H1 (cell line): ENCODE measurements at regions not wholly inside any gene's neighbourhood (a gene's known extent, or its start where the extent isn't known, plus 50 kb on each side); places are given as distances from the start of the nearest gene placed in this dataset.

Experiments used
- CTCF ChIA-PET: fragments of 300-600 bp; sonication (Branson Sonifier 250); formaldehyde crosslinking; loops from one replicate; lab custom pipeline; 2021; ENCODE audit not compliant: partially characterized antibody; lab: Charles Lee
- POLR2A ChIA-PET: fragments of 300-600 bp; sonication (Branson Sonifier 250); formaldehyde crosslinking; loops from one replicate; lab custom pipeline; 2021; ENCODE audit warnings: inconsistent platforms; ENCODE audit not compliant: partially characterized antibody; lab: Charles Lee
- DNase-seq, 2 experiments: peaks; one replicate each; pipeline versions ENCODE4 v3.0.0 to v3.0.0-alpha.2; 2010 to 2022; ENCODE audit warnings: low spot score in 2 of 2, low read depth in 1 of 2, mixed read lengths in 1 of 2
- FAIRE-seq: peaks from 2 replicates; lab custom pipeline; 2011; peaks lifted over from hg19 to GRCh38; lab: Jason Lieb, UNC
- H2AFZ ChIP-seq: 2 replicates; pipeline ENCODE4 v1.8.1; 2012; ENCODE audit warnings: low read length, inconsistent platforms
- H2AK5ac ChIP-seq: 2 replicates; pipeline ENCODE4 v1.6.1; 2013; ENCODE audit warnings: low read depth, low read length
- H2BK120ac ChIP-seq: replicated peaks from 2 replicates; pipeline ENCODE3; 2013; ENCODE audit warnings: low read depth, low read length, inconsistent platforms
- H2BK12ac ChIP-seq: 2 replicates; pipeline ENCODE4 v1.6.1; 2013; ENCODE audit warnings: low read depth, low read length
- H2BK15ac ChIP-seq: 2 replicates; pipeline ENCODE4 v1.6.1; 2013; ENCODE audit warnings: low read length
- H2BK20ac ChIP-seq: 2 replicates; pipeline ENCODE4 v1.6.1; 2013; ENCODE audit warnings: low read length
- H2BK5ac ChIP-seq: 2 replicates; pipeline ENCODE4 v1.6.1; 2013; ENCODE audit warnings: low read depth, low read length
- H3K14ac ChIP-seq: 2 replicates; pipeline ENCODE4 v1.6.1; 2013; ENCODE audit warnings: inconsistent platforms; ENCODE audit not compliant: insufficient read length
- H3K18ac ChIP-seq: 2 replicates; pipeline ENCODE4 v1.6.1; 2013; ENCODE audit warnings: low read length; ENCODE audit errors: extremely low read depth
- H3K23ac ChIP-seq: 2 replicates; pipeline ENCODE4 v1.6.1; 2013; ENCODE audit warnings: inconsistent platforms; ENCODE audit not compliant: insufficient read length
- H3K23me2 ChIP-seq: 2 replicates; pipeline ENCODE4 v1.6.1; 2013; ENCODE audit warnings: low read depth, low read length
- H3K27ac ChIP-seq: 2 replicates; pipeline ENCODE4 v1.6.1; 2011; ENCODE audit warnings: low read depth, low read length, inconsistent platforms
- H3K27me3 ChIP-seq, 4 experiments: replicated peaks in 1 of 4; 1 replicate in 1 of 4; 2 replicates in 3 of 4; pipeline versions ENCODE4 v1.6.1 to v1.8.1; 2011 to 2013; ENCODE audit warnings: low read length in 3 of 4, mild to moderate bottlenecking in 3 of 4, inconsistent platforms in 2 of 4, mixed read lengths in 2 of 4, moderate library complexity in 1 of 4; ENCODE audit not compliant: control insufficient read depth in 3 of 4, insufficient read depth in 3 of 4; ENCODE audit errors: extremely low read depth in 1 of 4
- H3K36me3 ChIP-seq, 4 experiments: 2 replicates each; pipeline versions ENCODE4 v1.6.1 to v1.8.1; 2011 to 2013; ENCODE audit warnings: mild to moderate bottlenecking in 4 of 4, low read length in 3 of 4, moderate library complexity in 2 of 4, control low read depth in 1 of 4, inconsistent platforms in 1 of 4; ENCODE audit not compliant: insufficient read depth in 4 of 4, control insufficient read depth in 2 of 4
- H3K4ac ChIP-seq: replicated peaks from 2 replicates; pipeline ENCODE3; 2013; ENCODE audit warnings: low read length, low read depth, mixed read lengths, inconsistent platforms; ENCODE audit not compliant: insufficient read length
- H3K4me1 ChIP-seq, 4 experiments: replicated peaks in 1 of 4; 1 replicate in 1 of 4; 2 replicates in 3 of 4; pipeline versions ENCODE4 v1.6.1 to v1.8.1; 2011 to 2013; ENCODE audit warnings: low read length in 3 of 4, inconsistent platforms in 2 of 4, mixed read lengths in 1 of 4; ENCODE audit not compliant: insufficient read depth in 4 of 4, control insufficient read depth in 3 of 4
- H3K4me2 ChIP-seq, 2 experiments: 2 replicates each; pipeline versions ENCODE4 v1.6.1 to v1.8.1; 2011 to 2013; ENCODE audit warnings: low read depth in 2 of 2, low read length in 2 of 2, control low read depth in 1 of 2, inconsistent platforms in 1 of 2, mild to moderate bottlenecking in 1 of 2; ENCODE audit not compliant: insufficient read depth in 1 of 2
- H3K4me3 ChIP-seq, 4 experiments: fragments of 200-600, 300-600 bp in 1 of 4; sonication (generic), shearing (Covaris generic), sonication (Bioruptor Twin) in 1 of 4; 2 replicates each; pipeline versions ENCODE4 v1.5.1 to v1.8.1; 2011 to 2016; ENCODE audit warnings: low read length in 4 of 4, low read depth in 3 of 4, control low read depth in 2 of 4, inconsistent platforms in 2 of 4, mild to moderate bottlenecking in 2 of 4, mixed read lengths in 1 of 4, moderate library complexity in 1 of 4; ENCODE audit not compliant: insufficient read depth in 2 of 4; ENCODE audit errors: extremely low read depth in 1 of 4
- H3K56ac ChIP-seq: replicated peaks from 2 replicates; pipeline ENCODE3; 2013; ENCODE audit warnings: low read depth, mild to moderate bottlenecking, mixed read lengths, low read length, inconsistent platforms; ENCODE audit not compliant: insufficient read length
- H3K79me1 ChIP-seq: 2 replicates; pipeline ENCODE4 v1.6.1; 2013; ENCODE audit warnings: low read depth, low read length, control low read depth
- H3K79me2 ChIP-seq, 2 experiments: 2 replicates each; pipeline versions ENCODE4 v1.6.1 to v1.8.1; 2012 to 2013; ENCODE audit warnings: low read length in 2 of 2, mild to moderate bottlenecking in 2 of 2, inconsistent platforms in 1 of 2; ENCODE audit not compliant: insufficient read depth in 2 of 2, control insufficient read depth in 1 of 2
- H3K9ac ChIP-seq, 4 experiments: replicated peaks in 1 of 4; 1 replicate in 1 of 4; 2 replicates in 3 of 4; pipeline versions ENCODE4 v1.6.1 to v1.8.1; 2011 to 2013; ENCODE audit warnings: low read depth in 3 of 4, low read length in 3 of 4, control low read depth in 2 of 4, mild to moderate bottlenecking in 2 of 4, moderate library complexity in 2 of 4, inconsistent platforms in 1 of 4; ENCODE audit errors: extremely low read depth in 1 of 4
- H3K9me3 ChIP-seq, 2 experiments: 2 replicates each; pipeline versions ENCODE4 v1.6.1 to v1.8.1; 2012 to 2013; ENCODE audit warnings: mild to moderate bottlenecking in 2 of 2, moderate library complexity in 2 of 2, control low read depth in 1 of 2, inconsistent platforms in 1 of 2, low read depth in 1 of 2, low read length in 1 of 2, mixed read lengths in 1 of 2; ENCODE audit not compliant: insufficient read depth in 2 of 2
- H4K20me1 ChIP-seq, 2 experiments: replicated peaks in 1 of 2; 2 replicates each; pipeline versions ENCODE3 to v1.8.1; 2011 to 2013; ENCODE audit warnings: inconsistent platforms in 2 of 2, low read length in 2 of 2, mild to moderate bottlenecking in 1 of 2; ENCODE audit not compliant: insufficient read depth in 2 of 2, control insufficient read depth in 1 of 2
- H4K5ac ChIP-seq: 2 replicates; pipeline ENCODE4 v1.6.1; 2013; ENCODE audit warnings: low read length, low read depth, mixed read lengths, inconsistent platforms; ENCODE audit not compliant: insufficient read length
- H4K8ac ChIP-seq: 2 replicates; pipeline ENCODE4 v1.8.0; 2013; ENCODE audit warnings: mild to moderate bottlenecking, moderate library complexity, low read length, inconsistent platforms; ENCODE audit not compliant: insufficient read depth; ENCODE audit errors: extremely low read depth
- H4K91ac ChIP-seq: replicated peaks from 2 replicates; pipeline ENCODE3; 2013; ENCODE audit warnings: low read length, mixed read lengths, inconsistent platforms; ENCODE audit not compliant: insufficient read length
- EP300 ChIP-seq, 2 experiments: IDR thresholded peaks; 1 replicate in 1 of 2; 2 replicates in 1 of 2; pipeline ENCODE4 v1.6.1; 2011 to 2012; ENCODE audit warnings: low read depth in 2 of 2, low read length in 2 of 2, mild to moderate bottlenecking in 2 of 2, borderline replicate concordance in 1 of 2, inconsistent platforms in 1 of 2, moderate library complexity in 1 of 2
- EZH2 ChIP-seq: fragments of 200-600 bp; sonication (generic); IDR thresholded peaks from 2 replicates; pipeline ENCODE4 v1.7.1; 2012; ENCODE audit warnings: low read depth, mild to moderate bottlenecking, moderate library complexity, low read length, inconsistent platforms; ENCODE audit not compliant: severe bottlenecking
- GTF2F1 ChIP-seq: IDR thresholded peaks from 2 replicates; pipeline ENCODE4 v1.6.1; 2012; ENCODE audit warnings: low read depth, low read length, improper control_type of control experiment, borderline replicate concordance
- HDAC6 ChIP-seq: IDR thresholded peaks from one replicate; pipeline ENCODE4 v1.7.1; 2012; ENCODE audit warnings: low read depth, mild to moderate bottlenecking, inconsistent platforms, low read length, moderate library complexity
- JUND ChIP-seq: IDR thresholded peaks from 2 replicates; pipeline ENCODE4 v1.6.1; 2011; ENCODE audit warnings: mild to moderate bottlenecking, improper control_type of control experiment, low read length
- MAX ChIP-seq: IDR thresholded peaks from 2 replicates; pipeline ENCODE4 v1.6.1; 2012; ENCODE audit warnings: inconsistent platforms
- NRF1 ChIP-seq: IDR thresholded peaks from 2 replicates; pipeline ENCODE4 v1.6.1; 2011; ENCODE audit warnings: mild to moderate bottlenecking, low read depth, low read length, improper control_type of control experiment
- PHF8 ChIP-seq: fragments of 200-600 bp; sonication (generic); conservative IDR thresholded peaks from 2 replicates; pipeline ENCODE4 v1.7.1; 2012; ENCODE audit warnings: low read depth, mild to moderate bottlenecking, inconsistent platforms, low read length, moderate library complexity
- RXRA ChIP-seq: IDR thresholded peaks from 2 replicates; pipeline ENCODE4 v1.6.1; 2011; ENCODE audit warnings: low read depth, mild to moderate bottlenecking, low read length, moderate library complexity; ENCODE audit not compliant: insufficient read depth
- SIRT6 ChIP-seq: IDR thresholded peaks from one replicate; pipeline ENCODE4 v1.7.1; 2012; ENCODE audit warnings: low read length, inconsistent platforms
- SP1 ChIP-seq: IDR thresholded peaks from 2 replicates; pipeline ENCODE4 v1.6.1; 2011; ENCODE audit warnings: low read depth, low read length
- ZNF274 ChIP-seq: IDR thresholded peaks from 2 replicates; pipeline ENCODE4 v1.7.0; 2012; ENCODE audit warnings: low read length, borderline replicate concordance; ENCODE audit errors: extremely low read depth
- WGBS, 2 experiments: shearing (Covaris generic) in 1 of 2; methylation state at CpG; one replicate each; pipeline versions ENCODE4 v1.1.6 to v1.1.7; 2013 to 2015; ENCODE audit warnings: low lambda C conversion rate in 2 of 2, mixed read lengths in 2 of 2, inconsistent platforms in 1 of 2, low coverage in 1 of 2, missing lambda C conversion rate in 1 of 2; ENCODE audit not compliant: insufficient replicate concordance in 2 of 2, insufficient coverage in 1 of 2, insufficient read length in 1 of 2; ENCODE audit errors: extremely low coverage in 1 of 2, missing lambda C conversion rate in 1 of 2; 5-methylcytosine and 5-hydroxymethylcytosine counted together
- TF ChIP-seq, protein P1 (sequence below): IDR thresholded peaks from 2 replicates; pipeline ENCODE4 v1.6.1; 2011; ENCODE audit warnings: low read length, improper control_type of control experiment

DNA sequence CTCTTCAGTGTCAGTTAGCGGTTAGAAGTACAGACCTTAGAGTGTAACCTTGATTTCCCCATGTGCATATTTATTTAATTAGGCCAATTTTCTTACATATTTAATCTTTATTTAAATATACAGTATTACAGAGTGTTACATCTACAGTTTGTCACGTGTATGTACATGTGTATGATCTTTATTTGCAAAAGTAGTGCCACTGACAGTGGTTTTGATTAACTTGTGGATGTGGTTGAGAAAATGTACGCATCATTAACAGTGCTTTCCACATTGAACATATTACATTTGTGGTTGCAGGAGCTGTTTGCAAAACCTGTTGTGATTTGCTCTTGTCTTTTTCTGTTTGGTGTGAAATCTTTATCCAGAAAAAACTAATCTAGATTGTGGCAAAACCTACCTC is 535.5 kb downstream of the FLRT2 start:
- CTCF ChIA-PET, result interaction anchor here (1.1 kb wide), 1 partner anchor 18 kb away, joined by 4 read pairs; no protein-coding TSS in a partner anchor
- H2AK5ac ChIP-seq, result no peak overlapping the region
- H2BK12ac ChIP-seq, result no peak overlapping the region
- H3K27me3 ChIP-seq, result no peaks in the 10 kb centered on the region
- no peaks in the 10 kb centered on the region for H3K23me2 ChIP-seq
- H3K9ac ChIP-seq, result no peak overlapping the region
- no peak overlapping the region for H2BK15ac ChIP-seq
- no peak overlapping the region for H3K14ac ChIP-seq
- H2AFZ ChIP-seq, result no peak overlapping the region
- H3K4me2 ChIP-seq, result no peak overlapping the region
- no peak overlapping the region for H4K8ac ChIP-seq
- no peak for FAIRE-seq
- no peaks in the 10 kb centered on the region for H3K36me3 ChIP-seq
- H2BK5ac ChIP-seq, result no peak overlapping the region
- no peak overlapping the region for H2BK20ac ChIP-seq
- POLR2A ChIA-PET, result no interaction called here
- H3K4me1 ChIP-seq, result no peaks in the 10 kb centered on the region
- no peak overlapping the region for H3K23ac ChIP-seq
- no peak for DNase-seq
- no peak overlapping the region for H3K27ac ChIP-seq
- H3K4me3 ChIP-seq, result no peak overlapping the region
- no peaks in the 10 kb centered on the region for H3K79me1 ChIP-seq
- no peak overlapping the region for H3K18ac ChIP-seq
- H3K79me2 ChIP-seq, result no peaks in the 10 kb centered on the region
- H2BK120ac ChIP-seq, result no peak overlapping the region
- 91% methylated on average over 3 of the region's 3 CpGs; no CpG with 5 or more reads in 1 of the 2 experiments for WGBS, 2 experiments
- no peaks in the 10 kb centered on the region for H3K9me3 ChIP-seq
- no peak overlapping the region for H4K91ac ChIP-seq
- H4K5ac ChIP-seq, result no peak overlapping the region
- no peak overlapping the region for H3K56ac ChIP-seq
- H4K20me1 ChIP-seq, result no peaks in the 10 kb centered on the region
- H3K4ac ChIP-seq, result no peak overlapping the region
- TF ChIP-seq RXRA (no peak), HDAC6 (no peak), JUND (no peak), PHF8 (no peak), SIRT6 (no peak), EP300 (IDR thresholded peaks at IDR 0.05; ENCODE audit: borderline replicate concordance in 1 of 2, low read depth in 2 of 2, low read length in 2 of 2) (no peak), ZNF274 (no peak), GTF2F1 (no peak), EZH2 (no peak), NRF1 (no peak), MAX (no peak), SP1 (no peak)
- TF ChIP-seq, protein P1, sequence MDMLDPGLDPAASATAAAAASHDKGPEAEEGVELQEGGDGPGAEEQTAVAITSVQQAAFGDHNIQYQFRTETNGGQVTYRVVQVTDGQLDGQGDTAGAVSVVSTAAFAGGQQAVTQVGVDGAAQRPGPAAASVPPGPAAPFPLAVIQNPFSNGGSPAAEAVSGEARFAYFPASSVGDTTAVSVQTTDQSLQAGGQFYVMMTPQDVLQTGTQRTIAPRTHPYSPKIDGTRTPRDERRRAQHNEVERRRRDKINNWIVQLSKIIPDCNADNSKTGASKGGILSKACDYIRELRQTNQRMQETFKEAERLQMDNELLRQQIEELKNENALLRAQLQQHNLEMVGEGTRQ, result no peak
